HepG2 (cell line): ENCODE measurements at regions not wholly inside any gene's neighbourhood (a gene's known extent, or its start where the extent isn't known, plus 50 kb on each side); places are given as distances from the start of the nearest gene placed in this dataset.

Experiments used
- ATAC-seq: fragments of 200-7000 bp; cut with Tn5 transposase; 3 replicates; pipeline ENCODE4 v1.9.1; 2020; ENCODE audit warnings: mild to moderate bottlenecking, moderate library complexity
- BruUV-seq: library from RNA; stranded (reverse); fragments of 400-500 nt; replicated peaks from 2 replicates; lab custom pipeline; 2021; lab: Mats Ljungman, UMichigan
- CTCF ChIA-PET: fragments of 300-600 bp; formaldehyde crosslinking; extraction: SDS; loops from one replicate; lab custom pipeline; 2021; ENCODE audit warnings: low total read pairs, inconsistent platforms, low intra/inter-chr PET ratio; lab: Yijun Ruan, JAX
- POLR2A ChIA-PET: fragments of 350-600 bp; sonication (Branson Sonifier 250); formaldehyde crosslinking; loops from one replicate; lab custom pipeline; 2020; ENCODE audit warnings: antibody characterized with exemption, inconsistent platforms; lab: Yijun Ruan, JAX
- DNase-seq: peaks from one replicate; pipeline ENCODE4 v3.0.0-alpha.2; 2015; ENCODE audit warnings: low spot score
- FAIRE-seq: peaks from 3 replicates; lab custom pipeline; 2011; peaks lifted over from hg19 to GRCh38; lab: Jason Lieb, UNC
- H2AFZ ChIP-seq: one replicate; pipeline ENCODE4 v1.6.1; 2011; ENCODE audit warnings: low read length, inconsistent platforms
- H3K27ac ChIP-seq: fragments of 300-600 bp; 3 replicates; pipeline ENCODE4 v1.8.0; 2011; ENCODE audit warnings: mixed run types, mild to moderate bottlenecking, mixed read lengths, low read length, inconsistent platforms; ENCODE audit not compliant: insufficient read depth; ENCODE audit errors: extremely low read length
- H3K27me3 ChIP-seq, 2 experiments: fragments of 200-600 bp in 1 of 2; 2 replicates in 1 of 2; 3 replicates in 1 of 2; pipeline versions ENCODE4 v1.6.0 to v1.8.0; 2011; ENCODE audit warnings: low read length in 2 of 2, mild to moderate bottlenecking in 2 of 2, moderate library complexity in 2 of 2, inconsistent platforms in 1 of 2; ENCODE audit not compliant: insufficient read depth in 2 of 2, control insufficient read depth in 1 of 2
- H3K36me3 ChIP-seq, 2 experiments: fragments of 200-600 bp in 1 of 2; replicated peaks in 1 of 2; 2 replicates in 1 of 2; 3 replicates in 1 of 2; pipeline versions ENCODE4 v1.5.1 to v1.8.0; 2011; ENCODE audit warnings: low read length in 2 of 2, inconsistent platforms in 1 of 2; ENCODE audit not compliant: insufficient read depth in 2 of 2, control insufficient read depth in 1 of 2
- H3K4me1 ChIP-seq: 2 replicates; pipeline ENCODE4 v1.5.1; 2012; ENCODE audit warnings: low read length, inconsistent platforms; ENCODE audit not compliant: insufficient read depth
- H3K4me2 ChIP-seq: 2 replicates; pipeline ENCODE4 v1.6.0; 2011; ENCODE audit warnings: low read depth, low read length, inconsistent platforms
- H3K4me3 ChIP-seq, 3 experiments: fragments of 200-600 bp in 1 of 3; sonication (generic), shearing (Covaris generic) in 1 of 3; replicated peaks in 1 of 3; 2 replicates each; pipeline ENCODE4 v1.5.1; 2011 to 2016; ENCODE audit warnings: low read length in 3 of 3, inconsistent platforms in 2 of 3, low read depth in 2 of 3, mild to moderate bottlenecking in 2 of 3, control low read depth in 1 of 3, mixed read lengths in 1 of 3; ENCODE audit not compliant: insufficient read depth in 1 of 3
- H3K79me2 ChIP-seq: one replicate; pipeline ENCODE4 v1.6.1; 2011; ENCODE audit warnings: low read length, inconsistent platforms; ENCODE audit not compliant: insufficient read depth
- H3K9ac ChIP-seq: 2 replicates; pipeline ENCODE4 v1.6.0; 2011; ENCODE audit warnings: mild to moderate bottlenecking, low read depth, low read length, inconsistent platforms; ENCODE audit not compliant: insufficient read depth
- H3K9me3 ChIP-seq: 2 replicates; pipeline ENCODE4 v1.5.1; 2012; ENCODE audit warnings: mild to moderate bottlenecking, low read length
- H4K20me1 ChIP-seq: 2 replicates; pipeline ENCODE4 v1.6.0; 2011; ENCODE audit warnings: inconsistent platforms, mild to moderate bottlenecking, low read length, moderate library complexity; ENCODE audit not compliant: insufficient read depth
- HNRNPLL ChIP-seq: fragments of 200-400 bp; formaldehyde crosslinking; IDR thresholded peaks from 2 replicates; pipeline ENCODE4 v1.6.1; 2017; ENCODE audit warnings: mild to moderate bottlenecking, low read depth, low read length; ENCODE audit not compliant: poor library complexity, severe bottlenecking
- MAFG ChIP-seq: sonication (generic); formaldehyde crosslinking; IDR thresholded peaks from 2 replicates; pipeline ENCODE4 v1.5.1; 2020; ENCODE audit warnings: mild to moderate bottlenecking, missing genetic modification reagents
- NFRKB ChIP-seq: fragments of 450-650 bp; IDR thresholded peaks from 2 replicates; pipeline ENCODE4 v1.6.1; 2017
- SP5 ChIP-seq: IDR thresholded peaks from 2 replicates; pipeline ENCODE4 v1.6.1; 2016; ENCODE audit warnings: low read depth, borderline replicate concordance
- TEF ChIP-seq: sonication (generic); formaldehyde crosslinking; IDR thresholded peaks from 2 replicates; pipeline ENCODE4 v1.5.0; 2020; ENCODE audit warnings: missing genetic modification reagents
- THYN1 ChIP-seq: sonication (generic); formaldehyde crosslinking; IDR thresholded peaks from 2 replicates; pipeline ENCODE4 v1.8.1; 2023; ENCODE audit warnings: low read depth, mild to moderate bottlenecking, moderate library complexity, missing genetic modification reagents, borderline replicate concordance
- TSC22D2 ChIP-seq: sonication (generic); formaldehyde crosslinking; IDR thresholded peaks from 2 replicates; pipeline ENCODE4 v1.5.1; 2020; ENCODE audit warnings: missing genetic modification reagents, mild to moderate bottlenecking, borderline replicate concordance
- ZKSCAN1 ChIP-seq: fragments of 150-350 bp; IDR thresholded peaks from 2 replicates; pipeline ENCODE4 v1.6.1; 2014; ENCODE audit warnings: low read length
- ZNF260 ChIP-seq: sonication (generic); formaldehyde crosslinking; IDR thresholded peaks from 2 replicates; pipeline ENCODE4 v1.4.0; 2020; ENCODE audit warnings: missing genetic modification reagents, low read depth, mild to moderate bottlenecking, borderline replicate concordance
- ZNF709 ChIP-seq: sonication (generic); formaldehyde crosslinking; IDR thresholded peaks from 2 replicates; pipeline ENCODE4 v1.5.0; 2020; ENCODE audit warnings: mild to moderate bottlenecking, missing genetic modification reagents
- WGBS: methylation state at CpG from one replicate; pipeline ENCODE4 v1.1.6; 2017; ENCODE audit warnings: low lambda C conversion rate; 5-methylcytosine and 5-hydroxymethylcytosine counted together
- in situ Hi-C: cut with HindIII; loops from 2 replicates; pipeline ENCODE4 v1.10.0; 2017; ENCODE audit warnings: low pct_unique_long_range_greater_than_20kb; ENCODE audit not compliant: extremely low pct_ligation_motif_present
- intact Hi-C: fragments of 100-400 bp; cut with micrococcal nuclease; formaldehyde crosslinking; loops from one replicate; pipeline ENCODE4 v1.10.0; 2022; ENCODE audit not compliant: unreplicated experiment
- TF ChIP-seq, protein P1 (sequence below): sonication (generic); formaldehyde crosslinking; IDR thresholded peaks from 2 replicates; pipeline ENCODE4 v1.5.0; 2020; ENCODE audit warnings: missing genetic modification reagents
- TF ChIP-seq, protein P2 (sequence below): sonication (generic); formaldehyde crosslinking; IDR thresholded peaks from 2 replicates; pipeline ENCODE4 v1.4.0; 2020; ENCODE audit warnings: missing genetic modification reagents

- no peak overlapping the region for H2AFZ ChIP-seq
- no TSS peak for BruUV-seq
- WGBS: 2% methylated on average over 3 of the region's 3 CpGs
Observed at GRCh38 chr11:23233075-23233474, 372.8 kb upstream of the CCDC179 start.

GRCh38 chr11:23236826-23237555 is 376.7 kb upstream of the CCDC179 start:
- in situ Hi-C loops (no loop called here), intact Hi-C loops (no loop called here)
- no peak for ATAC-seq
- WGBS: 2% methylated on average over 2 of the region's 2 CpGs
- H3K9ac ChIP-seq: no peak overlapping the region
- CTCF ChIA-PET: no interaction called here
- H2AFZ ChIP-seq: no peak overlapping the region
- no peaks in the 10 kb centered on the region for H3K79me2 ChIP-seq
- H3K27ac ChIP-seq: no peak overlapping the region
- POLR2A ChIA-PET: no interaction called here
- no peak for FAIRE-seq
- H3K9me3 ChIP-seq: no peaks in the 10 kb centered on the region
- no peaks in the 10 kb centered on the region for H3K36me3 ChIP-seq
- no peak for DNase-seq
- no TSS peak for BruUV-seq
- no peak overlapping the region for H3K4me3 ChIP-seq
- H4K20me1 ChIP-seq: no peaks in the 10 kb centered on the region
- H3K27me3 ChIP-seq: no peaks in the 10 kb centered on the region
- no peaks in the 10 kb centered on the region for H3K4me1 ChIP-seq
- H3K4me2 ChIP-seq: no peak overlapping the region
- TF ChIP-seq ZKSCAN1 (no peak), THYN1 (CRISPR knock-in tag) (no peak), NFRKB (no peak), TEF (CRISPR knock-in tag) (no peak), SP5 (CRISPR knock-in tag) (no peak), MAFG (no peak)
- TF ChIP-seq, protein P1, sequence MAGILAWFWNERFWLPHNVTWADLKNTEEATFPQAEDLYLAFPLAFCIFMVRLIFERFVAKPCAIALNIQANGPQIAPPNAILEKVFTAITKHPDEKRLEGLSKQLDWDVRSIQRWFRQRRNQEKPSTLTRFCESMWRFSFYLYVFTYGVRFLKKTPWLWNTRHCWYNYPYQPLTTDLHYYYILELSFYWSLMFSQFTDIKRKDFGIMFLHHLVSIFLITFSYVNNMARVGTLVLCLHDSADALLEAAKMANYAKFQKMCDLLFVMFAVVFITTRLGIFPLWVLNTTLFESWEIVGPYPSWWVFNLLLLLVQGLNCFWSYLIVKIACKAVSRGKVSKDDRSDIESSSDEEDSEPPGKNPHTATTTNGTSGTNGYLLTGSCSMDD (CRISPR knock-in tag): no peak
- TF ChIP-seq, protein P2, sequence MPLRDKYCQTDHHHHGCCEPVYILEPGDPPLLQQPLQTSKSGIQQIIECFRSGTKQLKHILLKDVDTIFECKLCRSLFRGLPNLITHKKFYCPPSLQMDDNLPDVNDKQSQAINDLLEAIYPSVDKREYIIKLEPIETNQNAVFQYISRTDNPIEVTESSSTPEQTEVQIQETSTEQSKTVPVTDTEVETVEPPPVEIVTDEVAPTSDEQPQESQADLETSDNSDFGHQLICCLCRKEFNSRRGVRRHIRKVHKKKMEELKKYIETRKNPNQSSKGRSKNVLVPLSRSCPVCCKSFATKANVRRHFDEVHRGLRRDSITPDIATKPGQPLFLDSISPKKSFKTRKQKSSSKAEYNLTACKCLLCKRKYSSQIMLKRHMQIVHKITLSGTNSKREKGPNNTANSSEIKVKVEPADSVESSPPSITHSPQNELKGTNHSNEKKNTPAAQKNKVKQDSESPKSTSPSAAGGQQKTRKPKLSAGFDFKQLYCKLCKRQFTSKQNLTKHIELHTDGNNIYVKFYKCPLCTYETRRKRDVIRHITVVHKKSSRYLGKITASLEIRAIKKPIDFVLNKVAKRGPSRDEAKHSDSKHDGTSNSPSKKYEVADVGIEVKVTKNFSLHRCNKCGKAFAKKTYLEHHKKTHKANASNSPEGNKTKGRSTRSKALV (CRISPR knock-in tag): no peak

More at GRCh38 chr11:23233075-23233474, 372.8 kb upstream of the CCDC179 start:
- in situ Hi-C loops (no loop called here), intact Hi-C loops (no loop called here)
- Histone ChIP-seq H4K20me1 (no peaks in the 10 kb centered on the region), H3K36me3 (no peaks in the 10 kb centered on the region), H3K9me3 (no peaks in the 10 kb centered on the region), H3K9ac (no peak overlapping the region), H3K27me3 (no peaks in the 10 kb centered on the region), H3K4me3 (no peak overlapping the region), H3K4me1 (no peaks in the 10 kb centered on the region), H3K4me2 (no peak overlapping the region), H3K79me2 (no peaks in the 10 kb centered on the region), H3K27ac (no peak overlapping the region)
- no peak for TF ChIP-seq ZNF709
- no peak for TF ChIP-seq TSC22D2 (CRISPR knock-in tag)
- TF ChIP-seq ZNF260 (CRISPR knock-in tag): no peak
- TF ChIP-seq HNRNPLL: no peak
- FAIRE-seq (no peak), DNase-seq (no peak), ATAC-seq (no peak)
- ChIA-PET POLR2A (no interaction called here), CTCF (no interaction called here)
